Hepatic stellate cell (primary cell): ENCODE measurements at regions not wholly inside any gene's neighbourhood (a gene's known extent, or its start where the extent isn't known, plus 50 kb on each side); places are given as distances from the start of the nearest gene placed in this dataset.

Source experiments
- DNase-seq: peaks from one replicate; pipeline ENCODE4 v3.0.0; 2011; ENCODE audit warnings: low spot score

- DNase-seq = no peak
These were observed 420.8 kb upstream of the SLITRK1 start for GRCh38 chr13:84303035-84303434.

DNA sequence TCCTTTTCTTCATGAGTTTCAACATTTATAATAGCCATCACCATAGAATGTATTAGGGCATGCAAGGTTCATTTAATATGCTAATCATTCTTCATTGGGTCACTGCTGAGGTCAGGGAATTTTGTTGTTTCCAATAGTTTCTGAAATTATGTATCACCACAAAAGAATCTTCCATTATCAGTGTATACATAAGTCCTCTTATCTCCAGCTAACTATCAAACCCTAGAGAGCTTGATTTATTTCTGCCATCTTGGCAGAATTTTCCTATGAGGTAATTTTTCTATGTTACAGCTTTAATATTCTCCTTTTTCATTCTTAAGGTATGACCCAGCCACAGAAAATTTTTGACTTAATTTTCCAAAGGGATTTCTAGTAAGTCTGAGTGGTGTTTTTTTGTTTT is 415.0 kb upstream of the SLITRK1 start:
- DNase-seq = no peak

DNA sequence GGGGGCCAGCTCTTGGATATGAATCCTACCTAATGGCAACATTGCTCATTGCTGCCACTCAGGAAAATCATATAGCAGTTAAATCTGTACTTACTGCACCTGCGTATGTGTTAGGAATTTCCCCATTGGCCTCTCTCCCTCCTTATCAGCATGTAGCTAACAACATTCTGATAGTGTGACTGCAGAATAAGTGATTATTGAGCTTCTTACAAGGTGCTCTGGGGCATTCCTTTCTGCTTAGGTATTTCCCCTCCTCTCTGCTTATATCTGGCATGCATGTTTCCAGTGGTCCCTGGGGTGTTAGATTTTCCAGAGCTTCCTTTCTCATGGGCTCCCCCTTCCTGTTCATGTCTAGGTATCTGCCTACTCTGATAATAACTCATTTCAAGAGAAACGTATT is 414.1 kb upstream of the SLITRK1 start:
- no peak for DNase-seq

DNA sequence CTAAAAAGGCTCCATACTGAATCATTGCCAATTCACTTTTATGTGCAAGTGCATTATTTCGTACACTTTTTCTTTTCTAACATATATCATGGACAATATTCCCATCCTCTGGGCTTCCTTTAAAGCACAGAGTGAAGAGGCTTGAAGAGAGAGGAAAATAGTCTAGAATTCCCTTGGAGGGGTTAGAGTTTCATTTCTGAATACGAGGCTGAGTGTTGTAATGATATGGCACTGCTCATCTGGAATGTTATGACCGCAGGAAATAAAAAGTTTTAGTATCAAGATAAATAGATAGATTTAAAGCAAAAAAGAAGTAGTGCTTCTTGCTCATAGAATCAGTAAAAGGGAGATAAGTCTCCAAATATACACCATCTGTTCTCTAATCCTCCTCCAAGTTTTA is 412.3 kb upstream of the SLITRK1 start:
- no peak for DNase-seq

DNA sequence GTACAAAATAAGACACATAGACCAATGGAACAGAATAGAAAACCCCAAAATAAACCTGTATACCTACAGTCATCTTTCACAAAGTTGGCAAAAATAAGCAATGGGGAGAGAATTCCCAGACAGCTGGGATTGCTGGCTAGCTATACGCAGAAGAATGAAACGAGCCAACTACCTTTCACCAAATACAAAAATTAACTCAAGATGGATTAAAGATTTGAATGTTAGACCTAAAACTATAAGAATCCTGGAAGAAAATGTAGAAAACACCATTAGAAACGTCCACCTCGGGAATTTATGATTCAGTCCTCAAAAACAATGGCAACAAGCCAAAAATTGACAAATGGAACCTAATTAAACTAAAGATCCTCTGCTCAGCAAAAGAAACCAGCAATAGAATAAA is 408.1 kb upstream of the SLITRK1 start:
- no peak for DNase-seq

GRCh38 chr13:84279166-84279565 is 396.9 kb upstream of the SLITRK1 start:
- DNase-seq = no peak

- DNase-seq = no peak
These were observed 390.7 kb upstream of the SLITRK1 start for GRCh38 chr13:84272877-84273562.

GRCh38 chr13:84265257-84265764 is 383.0 kb upstream of the SLITRK1 start:
- no peak for DNase-seq

DNA sequence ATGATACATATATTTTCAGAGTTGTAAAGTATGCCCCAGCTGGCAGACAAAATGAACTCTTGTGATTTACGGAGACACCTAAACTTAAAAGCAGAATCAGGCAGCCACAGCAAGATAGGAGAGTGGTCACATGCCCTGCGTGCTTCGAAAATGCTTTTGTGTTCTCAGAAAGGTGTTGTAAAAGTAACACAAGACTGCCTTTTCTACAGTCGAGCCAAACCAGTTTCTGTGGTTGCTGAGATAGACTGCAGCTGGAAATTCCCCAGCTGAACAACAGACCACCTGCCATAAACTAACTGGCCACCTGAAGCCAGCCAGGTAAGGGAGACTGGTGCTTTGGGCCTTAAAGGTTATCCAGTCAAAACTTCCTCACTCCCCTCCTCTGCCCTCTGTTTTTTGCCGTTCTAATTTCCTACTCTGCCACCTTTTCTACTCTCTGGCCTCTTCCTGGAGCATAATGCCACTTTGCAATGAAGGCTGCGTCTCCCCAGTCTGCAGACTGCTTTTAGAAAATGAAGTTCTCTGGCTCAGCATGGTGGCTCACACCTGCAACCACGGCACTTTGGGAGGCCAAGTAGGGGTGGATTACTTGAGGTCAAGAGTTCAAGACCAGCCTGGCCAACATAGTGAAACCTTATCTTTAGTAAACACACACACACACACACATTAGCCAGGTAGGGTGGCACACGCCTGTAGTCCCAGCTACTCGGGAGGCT is 381.2 kb upstream of the SLITRK1 start:
- DNase-seq = no peak

GRCh38 chr13:84255226-84255797 is 373.0 kb upstream of the SLITRK1 start:
- DNase-seq = no peak

GRCh38 chr13:84249463-84249862 is 367.2 kb upstream of the SLITRK1 start:
- DNase-seq = no peak

GRCh38 chr13:84243340-84243739 is 361.1 kb upstream of the SLITRK1 start:
- DNase-seq = no peak

DNA sequence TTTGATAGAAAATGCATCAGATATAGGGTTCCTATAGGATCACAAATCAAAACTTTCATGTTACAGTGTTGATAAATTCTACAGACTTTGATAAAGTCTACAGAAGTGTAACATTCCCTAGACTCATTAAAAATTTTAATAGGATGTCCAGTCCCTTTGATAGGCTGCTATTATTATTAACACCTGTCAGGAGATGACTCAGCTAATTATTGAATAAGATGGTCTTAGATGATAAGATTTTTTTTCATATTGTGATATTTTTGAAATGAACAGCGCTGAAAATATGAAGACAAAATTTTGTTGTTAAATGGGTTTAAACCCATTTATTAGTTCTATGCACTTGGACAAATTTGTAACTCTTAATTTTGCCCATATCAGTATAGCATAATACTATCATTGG is 356.8 kb upstream of the SLITRK1 start:
- no peak for DNase-seq

DNA sequence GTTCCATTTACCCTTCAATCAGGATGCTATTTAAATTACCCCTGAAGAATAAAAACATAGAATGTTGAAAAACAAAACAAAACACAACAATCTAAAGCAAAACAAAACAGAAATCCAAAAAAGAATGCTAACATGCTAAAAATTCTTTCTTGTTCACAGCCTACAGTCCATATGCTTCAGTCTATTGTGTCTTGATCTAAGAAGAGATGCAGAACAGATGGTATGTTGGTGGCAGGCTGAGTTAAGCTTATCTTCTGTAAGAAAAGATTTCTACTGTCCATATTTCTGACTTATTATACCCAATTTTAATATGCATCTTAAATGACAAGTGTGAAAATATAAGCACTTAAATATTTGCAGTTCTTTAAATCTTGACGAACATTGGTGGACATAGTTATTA is 356.1 kb upstream of the SLITRK1 start:
- no peak for DNase-seq

- no peak for DNase-seq
These were observed 354.9 kb upstream of the SLITRK1 start for GRCh38 chr13:84237143-84237542.

DNA sequence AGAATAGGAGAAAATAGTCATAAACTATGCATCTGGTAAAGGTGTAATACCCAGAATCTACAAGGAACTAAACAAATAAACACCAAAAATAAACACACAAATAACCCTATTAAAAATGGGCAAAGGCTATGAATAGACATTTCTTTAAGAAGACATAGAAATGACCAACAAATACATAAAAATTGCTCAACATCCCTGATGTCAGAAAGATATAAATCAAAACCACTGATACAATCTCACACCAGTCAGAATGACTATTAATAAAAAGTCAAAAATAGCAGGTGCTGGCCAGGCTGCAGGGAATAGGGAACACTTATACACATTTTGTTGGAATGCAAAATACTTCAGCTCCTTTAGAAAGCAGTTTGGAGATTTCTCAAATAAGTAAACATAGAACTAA is 352.1 kb upstream of the SLITRK1 start:
- DNase-seq = no peak

GRCh38 chr13:84230568-84230967 is 348.3 kb upstream of the SLITRK1 start:
- no peak for DNase-seq

- DNase-seq = no peak
These were observed 328.8 kb upstream of the SLITRK1 start for GRCh38 chr13:84211048-84211447.

- DNase-seq = no peak
These were observed 326.1 kb upstream of the SLITRK1 start for GRCh38 chr13:84208246-84208910.

DNA sequence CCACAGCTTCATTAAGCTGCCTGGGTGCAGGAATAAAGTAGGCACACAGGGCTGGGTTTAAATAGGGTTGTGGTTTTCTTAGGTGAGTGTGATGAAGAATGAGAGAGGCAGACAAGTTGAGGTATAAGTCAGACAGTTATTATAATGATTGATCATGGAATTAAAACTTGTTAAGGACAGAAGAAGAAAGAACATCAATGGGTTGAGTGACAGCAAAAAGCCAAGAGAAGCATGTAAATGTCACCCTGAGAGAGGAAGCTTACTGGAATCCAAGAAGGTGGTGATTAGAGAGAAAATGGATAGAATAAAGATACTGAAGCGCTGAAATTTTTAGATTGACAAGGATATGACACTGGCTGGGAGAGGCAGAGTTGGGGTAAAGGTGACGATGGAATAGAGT is 325.2 kb upstream of the SLITRK1 start:
- no peak for DNase-seq

DNA sequence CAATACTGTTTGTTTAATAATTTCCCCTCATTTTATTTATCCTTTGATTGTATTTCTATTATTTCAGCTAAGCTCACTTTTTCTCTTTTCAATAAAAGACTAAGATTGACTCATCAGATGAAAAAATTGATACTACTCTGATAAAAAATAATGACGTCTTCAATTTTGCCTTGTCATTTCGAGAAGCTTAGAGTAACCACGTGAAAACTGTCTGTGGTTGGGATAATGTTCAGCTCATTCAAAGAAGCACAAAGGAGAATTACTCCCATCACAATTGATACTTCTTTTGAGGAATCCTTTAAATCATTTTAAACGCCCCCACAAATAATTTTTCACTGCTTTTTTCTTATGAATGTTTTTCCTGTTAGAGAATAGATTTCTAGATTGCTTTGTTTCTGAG is 318.7 kb upstream of the SLITRK1 start:
- DNase-seq = no peak

DNA sequence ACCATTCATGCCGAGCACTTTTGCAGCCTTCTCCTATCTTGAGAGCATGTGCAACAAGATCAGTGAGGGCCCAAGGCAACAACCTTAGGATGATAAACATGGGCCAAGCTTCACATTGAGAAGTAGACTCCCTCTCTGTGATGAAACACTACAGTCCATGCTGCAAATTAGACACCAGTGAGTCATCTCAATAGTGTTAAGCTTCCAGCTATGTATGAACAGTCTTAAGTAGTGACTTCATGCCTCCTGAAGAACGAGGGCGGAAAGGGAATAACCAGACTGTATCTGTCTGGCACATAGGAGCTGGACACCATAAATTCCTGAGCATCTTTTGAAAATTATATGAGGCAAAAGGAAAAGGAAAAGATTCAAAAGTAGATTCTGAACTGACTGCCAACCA is 309.9 kb upstream of the SLITRK1 start:
- DNase-seq = peak; percentile 0

GRCh38 chr13:84191139-84191538 is 308.9 kb upstream of the SLITRK1 start:
- DNase-seq = no peak
